Colonic mucosa (tissue), 4 donors: ENCODE measurements at regions not wholly inside any gene's neighbourhood (a gene's known extent, or its start where the extent isn't known, plus 50 kb on each side); places are given as distances from the start of the nearest gene placed in this dataset.

Experiments used
- DNase-seq: peaks from one replicate; pipeline ENCODE4 v3.0.0-alpha.2; 2020
- H3K27ac ChIP-seq: fragments of 200-600 bp; one replicate; pipeline ENCODE4 v1.8.0; 2021
- H3K27me3 ChIP-seq: fragments of 200-600 bp; one replicate; pipeline ENCODE4 v1.8.0; 2021
- H3K36me3 ChIP-seq: fragments of 200-600 bp; one replicate; pipeline ENCODE4 v1.8.0; 2021
- H3K4me1 ChIP-seq: fragments of 200-600 bp; one replicate; pipeline ENCODE4 v1.8.0; 2021; ENCODE audit warnings: mild to moderate bottlenecking
- H3K4me3 ChIP-seq: fragments of 200-600 bp; one replicate; pipeline ENCODE4 v1.8.0; 2021
- H3K9ac ChIP-seq, 2 donors: one replicate each; pipeline ENCODE4 v1.7.0; 2013; ENCODE audit warnings: control low read depth in 2 of 2, low read depth in 2 of 2, low read length in 2 of 2
- H3K9me3 ChIP-seq: fragments of 200-600 bp; one replicate; pipeline ENCODE4 v1.8.0; 2021
- CTCF ChIP-seq: fragments of 200-600 bp; IDR thresholded peaks from one replicate; pipeline ENCODE4 v1.8.0; 2022; ENCODE audit warnings: antibody characterized with exemption, mild to moderate bottlenecking
- intact Hi-C: fragments of 100-400 bp; cut with DNase I; formaldehyde crosslinking; loops from one replicate; pipeline ENCODE4 v1.14.1; 2022
- donor health status: healthy.
- donor health status: DM: no; HTN: no; CAD: no.
- donor health status: DM: no; HTN: no; CAD: no.

- Histone ChIP-seq H3K4me3 (no peak overlapping the region), H3K36me3 (no peaks in the 10 kb centered on the region), H3K9ac (no peak overlapping the region), H3K4me1 (no peaks in the 10 kb centered on the region), H3K9me3 (no peaks in the 10 kb centered on the region), H3K27me3 (no peaks in the 10 kb centered on the region), H3K27ac (no peak overlapping the region)
- intact Hi-C loops = no loop called here
- DNase-seq = no peak
- TF ChIP-seq CTCF = no peak
These were observed 370.2 kb upstream of the LYPLAL1 start for GRCh38 chr1:218803351-218803997.

GRCh38 chr1:218804014-218804785, 369.5 kb upstream of the LYPLAL1 start:
- Histone ChIP-seq H3K9ac (no peak overlapping the region), H3K36me3 (no peaks in the 10 kb centered on the region), H3K27ac (no peak overlapping the region), H3K27me3 (no peaks in the 10 kb centered on the region), H3K4me1 (no peaks in the 10 kb centered on the region), H3K9me3 (no peaks in the 10 kb centered on the region), H3K4me3 (no peak overlapping the region)
- DNase-seq = no peak
- no peak for TF ChIP-seq CTCF
- intact Hi-C loops = no loop called here

- no peaks in the 10 kb centered on the region for H3K9me3 ChIP-seq
- no peak for TF ChIP-seq CTCF
- no peak overlapping the region for H3K9ac ChIP-seq
- DNase-seq = no peak
- no peak overlapping the region for H3K4me3 ChIP-seq
- no peaks in the 10 kb centered on the region for H3K27me3 ChIP-seq
- H3K27ac ChIP-seq = no peak overlapping the region
- no peaks in the 10 kb centered on the region for H3K36me3 ChIP-seq
- no peaks in the 10 kb centered on the region for H3K4me1 ChIP-seq
- intact Hi-C loops = no loop called here
These were observed 364.6 kb upstream of the LYPLAL1 start for GRCh38 chr1:218809061-218809460.

- Histone ChIP-seq H3K9me3 (no peaks in the 10 kb centered on the region), H3K27me3 (no peaks in the 10 kb centered on the region), H3K4me3 (no peak overlapping the region), H3K36me3 (no peaks in the 10 kb centered on the region), H3K4me1 (no peaks in the 10 kb centered on the region), H3K9ac (no peak overlapping the region), H3K27ac (no peak overlapping the region)
- no peak for TF ChIP-seq CTCF
- DNase-seq = no peak
- intact Hi-C loops = no loop called here
These were observed 364.1 kb upstream of the LYPLAL1 start for GRCh38 chr1:218809625-218810024.

GRCh38 chr1:218810306-218810705, 363.4 kb upstream of the LYPLAL1 start:
- DNase-seq = no peak

More at GRCh38 chr1:218810306-218810705, 363.4 kb upstream of the LYPLAL1 start:
- no peaks in the 10 kb centered on the region for H3K4me1 ChIP-seq
- no peak overlapping the region for H3K4me3 ChIP-seq
- no peaks in the 10 kb centered on the region for H3K27me3 ChIP-seq
- H3K9me3 ChIP-seq = no peaks in the 10 kb centered on the region
- H3K27ac ChIP-seq = no peak overlapping the region
- no peaks in the 10 kb centered on the region for H3K36me3 ChIP-seq
- TF ChIP-seq CTCF = no peak
- H3K9ac ChIP-seq = no peak overlapping the region
- intact Hi-C loops = no loop called here
